H1 (cell line): ENCODE measurements at regions not wholly inside any gene's neighbourhood (a gene's known extent, or its start where the extent isn't known, plus 50 kb on each side); places are given as distances from the start of the nearest gene placed in this dataset.
A peak's percentile ranks its signal among the peaks of the same experiment; 100 is the strongest.

ENCODE experiments used
- CTCF ChIA-PET: fragments of 300-600 bp; sonication (Branson Sonifier 250); formaldehyde crosslinking; loops from one replicate; lab custom pipeline; 2021; ENCODE audit not compliant: partially characterized antibody; lab: Charles Lee
- POLR2A ChIA-PET: fragments of 300-600 bp; sonication (Branson Sonifier 250); formaldehyde crosslinking; loops from one replicate; lab custom pipeline; 2021; ENCODE audit warnings: inconsistent platforms; ENCODE audit not compliant: partially characterized antibody; lab: Charles Lee
- DNase-seq, 2 experiments: peaks; one replicate each; pipeline versions ENCODE4 v3.0.0 to v3.0.0-alpha.2; 2010 to 2022; ENCODE audit warnings: low spot score in 2 of 2, low read depth in 1 of 2, mixed read lengths in 1 of 2
- FAIRE-seq: peaks from 2 replicates; lab custom pipeline; 2011; peaks lifted over from hg19 to GRCh38; lab: Jason Lieb, UNC
- H2AFZ ChIP-seq: 2 replicates; pipeline ENCODE4 v1.8.1; 2012; ENCODE audit warnings: low read length, inconsistent platforms
- H2AK5ac ChIP-seq: 2 replicates; pipeline ENCODE4 v1.6.1; 2013; ENCODE audit warnings: low read depth, low read length
- H2BK120ac ChIP-seq: replicated peaks from 2 replicates; pipeline ENCODE3; 2013; ENCODE audit warnings: low read depth, low read length, inconsistent platforms
- H2BK12ac ChIP-seq: 2 replicates; pipeline ENCODE4 v1.6.1; 2013; ENCODE audit warnings: low read depth, low read length
- H2BK15ac ChIP-seq: 2 replicates; pipeline ENCODE4 v1.6.1; 2013; ENCODE audit warnings: low read length
- H2BK20ac ChIP-seq: 2 replicates; pipeline ENCODE4 v1.6.1; 2013; ENCODE audit warnings: low read length
- H2BK5ac ChIP-seq: 2 replicates; pipeline ENCODE4 v1.6.1; 2013; ENCODE audit warnings: low read depth, low read length
- H3K14ac ChIP-seq: 2 replicates; pipeline ENCODE4 v1.6.1; 2013; ENCODE audit warnings: inconsistent platforms; ENCODE audit not compliant: insufficient read length
- H3K18ac ChIP-seq: 2 replicates; pipeline ENCODE4 v1.6.1; 2013; ENCODE audit warnings: low read length; ENCODE audit errors: extremely low read depth
- H3K23ac ChIP-seq: 2 replicates; pipeline ENCODE4 v1.6.1; 2013; ENCODE audit warnings: inconsistent platforms; ENCODE audit not compliant: insufficient read length
- H3K23me2 ChIP-seq: 2 replicates; pipeline ENCODE4 v1.6.1; 2013; ENCODE audit warnings: low read depth, low read length
- H3K27ac ChIP-seq: 2 replicates; pipeline ENCODE4 v1.6.1; 2011; ENCODE audit warnings: low read depth, low read length, inconsistent platforms
- H3K27me3 ChIP-seq, 4 experiments: replicated peaks in 1 of 4; 1 replicate in 1 of 4; 2 replicates in 3 of 4; pipeline versions ENCODE4 v1.6.1 to v1.8.1; 2011 to 2013; ENCODE audit warnings: low read length in 3 of 4, mild to moderate bottlenecking in 3 of 4, inconsistent platforms in 2 of 4, mixed read lengths in 2 of 4, moderate library complexity in 1 of 4; ENCODE audit not compliant: control insufficient read depth in 3 of 4, insufficient read depth in 3 of 4; ENCODE audit errors: extremely low read depth in 1 of 4
- H3K36me3 ChIP-seq, 4 experiments: 2 replicates each; pipeline versions ENCODE4 v1.6.1 to v1.8.1; 2011 to 2013; ENCODE audit warnings: mild to moderate bottlenecking in 4 of 4, low read length in 3 of 4, moderate library complexity in 2 of 4, control low read depth in 1 of 4, inconsistent platforms in 1 of 4; ENCODE audit not compliant: insufficient read depth in 4 of 4, control insufficient read depth in 2 of 4
- H3K4ac ChIP-seq: replicated peaks from 2 replicates; pipeline ENCODE3; 2013; ENCODE audit warnings: low read length, low read depth, mixed read lengths, inconsistent platforms; ENCODE audit not compliant: insufficient read length
- H3K4me1 ChIP-seq, 4 experiments: replicated peaks in 1 of 4; 1 replicate in 1 of 4; 2 replicates in 3 of 4; pipeline versions ENCODE4 v1.6.1 to v1.8.1; 2011 to 2013; ENCODE audit warnings: low read length in 3 of 4, inconsistent platforms in 2 of 4, mixed read lengths in 1 of 4; ENCODE audit not compliant: insufficient read depth in 4 of 4, control insufficient read depth in 3 of 4
- H3K4me2 ChIP-seq, 2 experiments: 2 replicates each; pipeline versions ENCODE4 v1.6.1 to v1.8.1; 2011 to 2013; ENCODE audit warnings: low read depth in 2 of 2, low read length in 2 of 2, control low read depth in 1 of 2, inconsistent platforms in 1 of 2, mild to moderate bottlenecking in 1 of 2; ENCODE audit not compliant: insufficient read depth in 1 of 2
- H3K4me3 ChIP-seq, 4 experiments: fragments of 200-600, 300-600 bp in 1 of 4; sonication (generic), shearing (Covaris generic), sonication (Bioruptor Twin) in 1 of 4; 2 replicates each; pipeline versions ENCODE4 v1.5.1 to v1.8.1; 2011 to 2016; ENCODE audit warnings: low read length in 4 of 4, low read depth in 3 of 4, control low read depth in 2 of 4, inconsistent platforms in 2 of 4, mild to moderate bottlenecking in 2 of 4, mixed read lengths in 1 of 4, moderate library complexity in 1 of 4; ENCODE audit not compliant: insufficient read depth in 2 of 4; ENCODE audit errors: extremely low read depth in 1 of 4
- H3K56ac ChIP-seq: replicated peaks from 2 replicates; pipeline ENCODE3; 2013; ENCODE audit warnings: low read depth, mild to moderate bottlenecking, mixed read lengths, low read length, inconsistent platforms; ENCODE audit not compliant: insufficient read length
- H3K79me1 ChIP-seq: 2 replicates; pipeline ENCODE4 v1.6.1; 2013; ENCODE audit warnings: low read depth, low read length, control low read depth
- H3K79me2 ChIP-seq, 2 experiments: 2 replicates each; pipeline versions ENCODE4 v1.6.1 to v1.8.1; 2012 to 2013; ENCODE audit warnings: low read length in 2 of 2, mild to moderate bottlenecking in 2 of 2, inconsistent platforms in 1 of 2; ENCODE audit not compliant: insufficient read depth in 2 of 2, control insufficient read depth in 1 of 2
- H3K9ac ChIP-seq, 4 experiments: replicated peaks in 1 of 4; 1 replicate in 1 of 4; 2 replicates in 3 of 4; pipeline versions ENCODE4 v1.6.1 to v1.8.1; 2011 to 2013; ENCODE audit warnings: low read depth in 3 of 4, low read length in 3 of 4, control low read depth in 2 of 4, mild to moderate bottlenecking in 2 of 4, moderate library complexity in 2 of 4, inconsistent platforms in 1 of 4; ENCODE audit errors: extremely low read depth in 1 of 4
- H3K9me3 ChIP-seq, 2 experiments: 2 replicates each; pipeline versions ENCODE4 v1.6.1 to v1.8.1; 2012 to 2013; ENCODE audit warnings: mild to moderate bottlenecking in 2 of 2, moderate library complexity in 2 of 2, control low read depth in 1 of 2, inconsistent platforms in 1 of 2, low read depth in 1 of 2, low read length in 1 of 2, mixed read lengths in 1 of 2; ENCODE audit not compliant: insufficient read depth in 2 of 2
- H4K20me1 ChIP-seq, 2 experiments: replicated peaks in 1 of 2; 2 replicates each; pipeline versions ENCODE3 to v1.8.1; 2011 to 2013; ENCODE audit warnings: inconsistent platforms in 2 of 2, low read length in 2 of 2, mild to moderate bottlenecking in 1 of 2; ENCODE audit not compliant: insufficient read depth in 2 of 2, control insufficient read depth in 1 of 2
- H4K5ac ChIP-seq: 2 replicates; pipeline ENCODE4 v1.6.1; 2013; ENCODE audit warnings: low read length, low read depth, mixed read lengths, inconsistent platforms; ENCODE audit not compliant: insufficient read length
- H4K8ac ChIP-seq: 2 replicates; pipeline ENCODE4 v1.8.0; 2013; ENCODE audit warnings: mild to moderate bottlenecking, moderate library complexity, low read length, inconsistent platforms; ENCODE audit not compliant: insufficient read depth; ENCODE audit errors: extremely low read depth
- H4K91ac ChIP-seq: replicated peaks from 2 replicates; pipeline ENCODE3; 2013; ENCODE audit warnings: low read length, mixed read lengths, inconsistent platforms; ENCODE audit not compliant: insufficient read length
- CBX8 ChIP-seq: fragments of 300-800, 300-1000 bp; sonication (generic); IDR thresholded peaks from 2 replicates; pipeline ENCODE4 v1.7.1; 2016; ENCODE audit warnings: low read depth, low read length, borderline replicate concordance
- CHD1 ChIP-seq: IDR thresholded peaks from 2 replicates; pipeline ENCODE4 v1.6.1; 2012; ENCODE audit warnings: low read depth, low read length, improper control_type of control experiment
- EGR1 ChIP-seq: IDR thresholded peaks from 2 replicates; pipeline ENCODE4 v1.6.1; 2011; ENCODE audit warnings: low read depth, low read length, borderline replicate concordance
- FOSL1 ChIP-seq: IDR thresholded peaks from 2 replicates; pipeline ENCODE4 v1.6.1; 2011; ENCODE audit warnings: mild to moderate bottlenecking, low read depth, low read length, moderate library complexity; ENCODE audit not compliant: insufficient read depth
- GABPA ChIP-seq: IDR thresholded peaks from 2 replicates; pipeline ENCODE4 v1.6.1; 2011; ENCODE audit warnings: mild to moderate bottlenecking, low read length, moderate library complexity, borderline replicate concordance; ENCODE audit not compliant: insufficient read depth
- HDAC6 ChIP-seq: IDR thresholded peaks from one replicate; pipeline ENCODE4 v1.7.1; 2012; ENCODE audit warnings: low read depth, mild to moderate bottlenecking, inconsistent platforms, low read length, moderate library complexity
- NRF1 ChIP-seq: IDR thresholded peaks from 2 replicates; pipeline ENCODE4 v1.6.1; 2011; ENCODE audit warnings: mild to moderate bottlenecking, low read depth, low read length, improper control_type of control experiment
- PHF8 ChIP-seq: fragments of 200-600 bp; sonication (generic); conservative IDR thresholded peaks from 2 replicates; pipeline ENCODE4 v1.7.1; 2012; ENCODE audit warnings: low read depth, mild to moderate bottlenecking, inconsistent platforms, low read length, moderate library complexity
- SP4 ChIP-seq: IDR thresholded peaks from 2 replicates; pipeline ENCODE4 v1.6.1; 2012; ENCODE audit warnings: low read length, inconsistent platforms
- SRF ChIP-seq: IDR thresholded peaks from 2 replicates; pipeline ENCODE4 v1.6.1; 2011; ENCODE audit warnings: mild to moderate bottlenecking, low read depth, low read length, moderate library complexity
- TAF7 ChIP-seq: optimal IDR thresholded peaks from 2 replicates; pipeline ENCODE3; 2011; ENCODE audit warnings: low read depth, mild to moderate bottlenecking, inconsistent platforms, low read length, moderate library complexity, borderline replicate concordance
- YY1 ChIP-seq: IDR thresholded peaks from 2 replicates; pipeline ENCODE4 v1.6.1; 2011; ENCODE audit warnings: low read depth, mild to moderate bottlenecking, low read length
- WGBS, 2 experiments: shearing (Covaris generic) in 1 of 2; methylation state at CpG; one replicate each; pipeline versions ENCODE4 v1.1.6 to v1.1.7; 2013 to 2015; ENCODE audit warnings: low lambda C conversion rate in 2 of 2, mixed read lengths in 2 of 2, inconsistent platforms in 1 of 2, low coverage in 1 of 2, missing lambda C conversion rate in 1 of 2; ENCODE audit not compliant: insufficient replicate concordance in 2 of 2, insufficient coverage in 1 of 2, insufficient read length in 1 of 2; ENCODE audit errors: extremely low coverage in 1 of 2, missing lambda C conversion rate in 1 of 2; 5-methylcytosine and 5-hydroxymethylcytosine counted together
- TF ChIP-seq, protein P1 (sequence below): IDR thresholded peaks from 2 replicates; pipeline ENCODE4 v1.6.1; 2011; ENCODE audit warnings: low read depth, mild to moderate bottlenecking, low read length; ENCODE audit not compliant: insufficient read depth
- TF ChIP-seq, protein P2 (sequence below): IDR thresholded peaks from 2 replicates; pipeline ENCODE4 v1.6.1; 2011; ENCODE audit warnings: low read length, improper control_type of control experiment

DNA sequence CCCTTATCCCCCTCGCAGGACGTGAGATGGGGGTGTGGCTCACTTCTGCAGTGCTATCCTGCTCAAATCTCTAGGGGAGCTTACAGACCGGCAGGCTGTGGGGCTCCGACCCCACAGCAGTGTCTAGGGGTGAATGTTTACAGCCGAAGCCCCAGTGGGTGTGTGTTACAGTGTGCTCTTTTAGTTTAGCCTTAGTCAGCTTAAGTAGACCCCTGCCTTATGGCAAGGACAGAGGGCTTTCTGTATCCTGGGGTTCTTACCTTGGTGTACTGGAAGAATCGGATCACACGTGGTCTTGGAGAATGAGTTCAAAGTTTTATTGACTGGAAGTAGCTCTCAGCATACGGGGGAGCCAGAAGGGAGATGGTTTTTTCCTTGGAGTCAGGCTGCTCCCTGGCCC is 348.2 kb upstream of the GYPC start:
- FAIRE-seq (no peak), DNase-seq (no peak)
- Histone ChIP-seq H3K23ac (no peak overlapping the region), H3K23me2 (no peaks in the 10 kb centered on the region), H3K56ac (no peak overlapping the region), H3K79me2 (no peaks in the 10 kb centered on the region), H3K27ac (no peak overlapping the region), H3K9me3 (no peaks in the 10 kb centered on the region), H3K27me3 (no peaks in the 10 kb centered on the region), H3K4me1 (peaks cover 0 to 10% (median 1%) of the 10 kb centered on the region in 4 experiments; a peak in 3 of 7 replicates), H4K5ac (no peak overlapping the region), H4K91ac (no peak overlapping the region), H2BK15ac (no peak overlapping the region), H2BK5ac (no peak overlapping the region), H2BK20ac (no peak overlapping the region), H2AFZ (peak overlapping the region; percentile 55), H2BK12ac (no peak overlapping the region), H4K20me1 (no peaks in the 10 kb centered on the region), H3K9ac (no peak overlapping the region), H3K4me3 (no peak overlapping the region), H3K79me1 (no peaks in the 10 kb centered on the region), H3K4me2 (no peak overlapping the region), H2BK120ac (no peak overlapping the region), H3K4ac (no peak overlapping the region), H3K18ac (no peak overlapping the region), H3K36me3 (no peaks in the 10 kb centered on the region), H2AK5ac (no peak overlapping the region), H3K14ac (no peak overlapping the region), H4K8ac (no peak overlapping the region)
- ChIA-PET CTCF (no interaction called here), POLR2A (interaction anchor here (0.6 kb wide), 1 partner anchor 1811 kb away, joined by 3 read pairs; no protein-coding TSS in a partner anchor)
- 87% methylated on average over 8 of the region's 8 CpGs; no CpG with 5 or more reads in 1 of the 2 experiments for WGBS, 2 experiments
- TF ChIP-seq CBX8 (no peak), TAF7 (no peak), GABPA (no peak), NRF1 (no peak), HDAC6 (no peak), SRF (no peak), CHD1 (no peak), PHF8 (no peak), YY1 (no peak), FOSL1 (no peak), SP4 (no peak), EGR1 (no peak)
- TF ChIP-seq, protein P1, sequence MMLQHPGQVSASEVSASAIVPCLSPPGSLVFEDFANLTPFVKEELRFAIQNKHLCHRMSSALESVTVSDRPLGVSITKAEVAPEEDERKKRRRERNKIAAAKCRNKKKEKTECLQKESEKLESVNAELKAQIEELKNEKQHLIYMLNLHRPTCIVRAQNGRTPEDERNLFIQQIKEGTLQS = no peak
- TF ChIP-seq, protein P2, sequence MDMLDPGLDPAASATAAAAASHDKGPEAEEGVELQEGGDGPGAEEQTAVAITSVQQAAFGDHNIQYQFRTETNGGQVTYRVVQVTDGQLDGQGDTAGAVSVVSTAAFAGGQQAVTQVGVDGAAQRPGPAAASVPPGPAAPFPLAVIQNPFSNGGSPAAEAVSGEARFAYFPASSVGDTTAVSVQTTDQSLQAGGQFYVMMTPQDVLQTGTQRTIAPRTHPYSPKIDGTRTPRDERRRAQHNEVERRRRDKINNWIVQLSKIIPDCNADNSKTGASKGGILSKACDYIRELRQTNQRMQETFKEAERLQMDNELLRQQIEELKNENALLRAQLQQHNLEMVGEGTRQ = no peak
